ENCODE measurements at regions not wholly inside any gene's neighbourhood (a gene's known extent, or its start where the extent isn't known, plus 50 kb on each side); places are given as distances from the start of the nearest gene placed in this dataset.
"Not testable (repeated sequence)": the region's sequence is repeated elsewhere in the genome, so short reads cannot be mapped to it uniquely, and the experiment has no call there.

DNA sequence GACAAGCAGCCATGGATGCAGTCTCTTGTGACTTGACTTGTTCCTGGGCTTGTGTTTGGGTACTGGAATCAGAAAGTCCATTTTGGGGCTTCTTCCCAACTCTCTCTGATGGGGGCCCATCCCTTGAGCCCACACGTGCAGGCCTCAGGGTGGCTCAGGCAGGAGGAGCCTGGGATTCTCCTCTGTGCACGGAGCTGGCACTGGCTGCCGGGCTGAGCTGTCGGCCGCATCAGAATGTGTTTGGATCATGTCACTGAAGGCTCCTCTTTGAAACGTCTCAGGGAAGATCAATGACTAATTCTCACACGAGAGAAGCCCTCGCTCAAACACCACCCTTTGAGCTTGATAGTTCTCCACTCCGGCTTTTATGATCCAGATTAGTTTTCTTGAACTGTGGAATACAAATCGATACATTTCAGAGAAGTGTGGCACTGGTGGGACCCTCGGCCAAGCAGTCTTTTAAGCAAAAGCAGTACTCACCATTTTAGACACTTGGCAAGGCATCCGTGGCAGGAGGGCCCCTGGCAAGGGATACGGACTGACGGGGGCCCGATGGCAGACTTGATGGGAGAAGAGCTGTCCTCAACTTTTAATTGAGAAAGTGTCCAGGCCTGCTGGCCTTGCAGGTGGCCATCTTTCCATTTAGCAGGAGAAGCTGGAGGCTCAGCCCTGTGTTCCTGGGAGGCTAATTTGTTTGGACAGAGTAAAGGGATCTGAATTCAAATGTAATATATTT lies 220.7 kb upstream of the C1orf174 start:
- no peak for DNase-seq (ENCODE audit: low spot score)

DNA sequence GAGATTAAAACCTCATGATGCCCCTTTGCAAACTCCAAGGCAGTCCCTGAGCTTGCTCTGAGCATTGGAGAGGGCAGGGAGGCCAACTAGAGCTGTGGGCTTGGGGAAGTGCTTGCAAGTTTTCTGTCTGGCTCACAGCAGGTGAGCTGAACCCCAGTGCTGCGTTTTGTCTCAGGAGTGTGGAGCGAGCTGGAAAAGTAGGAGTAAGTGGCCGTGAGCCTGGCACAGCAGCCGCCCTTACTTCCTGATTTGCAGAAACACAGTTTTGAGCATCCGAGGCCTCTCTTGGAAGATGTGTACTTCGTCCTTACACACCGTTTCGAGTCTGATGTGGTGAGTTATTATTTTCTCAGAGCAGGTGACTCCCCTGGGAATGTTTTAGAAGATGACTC lies 221.2 kb upstream of the C1orf174 start:
- DNase-seq (ENCODE audit: low spot score) = no peak

DNA sequence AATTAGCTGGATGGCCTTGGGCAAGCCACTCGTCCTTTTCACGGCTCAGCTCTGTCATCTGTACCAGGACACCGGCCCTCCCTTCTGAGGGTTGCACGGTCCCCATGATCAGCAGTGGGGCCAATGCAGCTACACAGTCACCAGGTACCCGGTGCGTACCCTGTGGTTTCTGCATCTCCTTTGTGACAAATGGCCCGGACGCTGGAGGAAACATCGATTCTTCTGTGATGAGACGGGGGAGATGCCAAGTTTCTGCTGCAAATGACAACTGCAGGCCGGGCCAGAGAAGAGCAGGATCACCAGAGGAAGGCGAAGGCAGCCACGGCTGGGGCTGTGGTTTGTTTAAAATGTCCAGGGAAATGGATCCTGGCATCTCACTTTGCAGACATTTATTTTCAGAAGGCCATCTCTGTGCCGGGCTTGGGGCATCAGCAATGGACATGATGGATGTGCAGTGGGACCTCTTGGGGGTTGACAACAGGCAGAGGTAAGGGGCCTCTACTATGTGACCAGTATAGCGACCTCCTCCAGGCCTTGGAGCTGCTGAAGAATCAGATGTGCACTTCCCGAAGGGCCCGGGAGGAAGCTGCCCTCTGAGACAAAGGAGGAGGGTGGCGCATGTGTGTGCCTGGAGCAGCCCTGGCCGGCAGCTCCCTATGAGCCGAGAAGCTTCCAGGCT lies 221.9 kb upstream of the C1orf174 start:
- no peak for DNase-seq (ENCODE audit: low spot score)

DNA sequence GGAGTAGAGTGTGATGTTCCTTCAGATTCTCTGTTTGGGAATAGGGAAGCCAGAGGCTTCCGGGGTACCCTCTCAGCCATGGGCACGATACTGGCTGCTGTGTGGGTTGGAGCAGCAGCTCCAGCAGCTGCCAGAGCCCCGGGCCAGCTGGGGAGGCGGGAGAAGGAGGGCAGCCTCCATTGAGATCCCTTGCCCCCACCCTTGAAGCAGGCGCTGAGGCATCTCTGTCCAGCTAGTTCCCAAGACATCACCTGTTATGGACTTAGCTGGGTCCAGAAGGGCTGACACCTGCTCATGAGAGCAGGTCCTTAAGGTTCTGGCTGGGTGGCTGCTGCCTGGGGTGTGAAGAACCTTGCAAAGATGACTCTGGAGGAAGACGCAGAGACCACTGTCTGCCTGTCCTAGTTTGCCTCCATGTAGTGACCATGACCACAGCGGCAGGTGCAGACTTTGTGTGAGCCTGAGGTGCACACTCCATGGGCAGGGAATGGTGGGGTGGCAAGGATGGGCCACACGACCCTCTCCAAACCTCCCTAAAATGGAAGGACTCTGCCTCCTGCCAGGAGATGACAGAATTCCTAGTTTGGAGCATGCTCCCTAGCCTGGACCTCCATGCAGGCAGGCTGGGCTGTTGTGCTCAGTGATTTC lies 222.6 kb upstream of the C1orf174 start:
- DNase-seq (ENCODE audit: low spot score) = no peak

DNA sequence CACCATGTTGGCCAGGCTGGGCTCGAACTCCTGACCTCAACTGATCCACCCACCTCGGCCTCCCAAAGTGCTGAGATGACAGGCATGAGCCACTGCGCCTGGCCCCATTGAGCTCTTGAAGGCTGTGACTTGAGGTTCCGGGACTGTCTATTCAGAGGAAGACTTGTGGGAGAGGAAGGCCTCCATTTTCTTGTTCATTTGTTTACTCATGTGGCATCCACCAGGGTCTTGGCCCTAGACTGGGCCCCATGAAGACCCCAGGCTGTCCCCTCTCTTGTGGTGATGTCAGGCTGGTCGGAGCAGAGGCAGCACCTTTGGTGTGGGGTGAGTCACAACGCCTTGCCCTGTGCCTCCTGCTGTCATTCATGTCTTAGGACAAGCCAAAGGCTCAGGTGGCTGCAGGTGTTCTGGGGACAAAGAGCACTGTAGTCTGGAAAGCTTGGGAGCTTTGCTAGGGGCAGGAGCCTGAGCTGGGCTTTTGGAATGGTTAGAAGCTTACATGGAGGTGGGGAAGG lies 224.6 kb upstream of the C1orf174 start:
- DNase-seq (ENCODE audit: low spot score) = no peak

DNA sequence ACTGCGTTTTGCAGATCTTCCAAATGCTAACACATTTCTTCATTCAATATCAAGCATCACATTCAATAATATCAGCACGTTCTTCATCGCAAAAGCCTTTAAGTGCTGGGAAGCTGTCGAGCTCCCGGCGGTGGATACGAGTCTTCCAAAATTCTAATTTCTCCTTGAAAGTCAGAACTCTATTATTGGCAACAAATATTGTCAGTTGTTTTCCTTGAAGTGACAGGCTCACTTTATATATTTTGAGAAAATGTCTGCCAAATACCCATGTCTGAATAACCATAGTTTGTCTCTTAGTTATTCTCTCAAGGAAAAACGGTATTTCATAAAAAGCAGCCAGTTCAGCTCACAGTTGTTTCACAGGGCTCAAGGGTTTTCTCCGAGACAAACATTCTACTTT lies 226.2 kb upstream of the C1orf174 start:
- no peak for DNase-seq (ENCODE audit: low spot score)

DNA sequence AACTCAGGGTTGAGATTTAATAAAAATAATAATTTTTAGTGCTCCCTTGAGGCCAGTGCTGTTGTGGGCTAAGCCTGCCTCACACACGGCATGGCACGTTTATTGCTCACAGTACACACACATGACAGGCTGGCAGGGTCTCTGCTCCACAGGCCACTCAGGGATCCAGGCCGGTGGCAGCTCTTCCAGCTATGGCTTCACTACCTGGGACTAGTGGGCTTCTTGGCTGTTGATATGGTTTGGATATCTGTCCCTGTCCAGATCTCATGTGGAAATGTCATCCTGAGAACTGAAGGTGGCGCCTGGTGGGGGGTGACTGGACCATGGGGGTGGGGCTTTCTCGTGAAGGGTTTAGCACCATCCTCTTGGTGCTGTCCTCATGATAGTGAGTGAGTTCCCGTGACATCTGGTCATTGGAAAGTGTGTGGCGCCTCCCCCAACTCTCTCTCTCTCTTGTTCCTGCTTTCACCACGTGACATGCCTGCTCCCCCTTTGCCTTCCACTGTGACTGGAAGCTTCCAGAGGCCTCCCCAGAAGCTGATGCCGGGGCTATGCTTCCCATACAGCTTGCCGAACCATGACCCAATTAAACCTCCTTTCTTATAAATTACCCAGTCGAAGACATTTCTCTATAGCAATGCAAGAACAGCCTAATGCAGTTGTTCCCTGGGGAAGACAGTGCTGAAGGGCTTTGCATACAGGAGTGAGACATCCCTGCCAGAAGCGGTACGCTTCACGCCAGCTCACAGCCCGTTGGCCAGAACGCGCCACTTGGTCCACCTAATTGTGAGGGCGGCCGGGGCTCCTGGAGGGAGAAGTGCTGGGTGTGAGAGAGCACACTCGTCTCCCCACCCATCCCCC lies 226.9 kb upstream of the C1orf174 start:
- no peak for DNase-seq (ENCODE audit: low spot score)

DNA sequence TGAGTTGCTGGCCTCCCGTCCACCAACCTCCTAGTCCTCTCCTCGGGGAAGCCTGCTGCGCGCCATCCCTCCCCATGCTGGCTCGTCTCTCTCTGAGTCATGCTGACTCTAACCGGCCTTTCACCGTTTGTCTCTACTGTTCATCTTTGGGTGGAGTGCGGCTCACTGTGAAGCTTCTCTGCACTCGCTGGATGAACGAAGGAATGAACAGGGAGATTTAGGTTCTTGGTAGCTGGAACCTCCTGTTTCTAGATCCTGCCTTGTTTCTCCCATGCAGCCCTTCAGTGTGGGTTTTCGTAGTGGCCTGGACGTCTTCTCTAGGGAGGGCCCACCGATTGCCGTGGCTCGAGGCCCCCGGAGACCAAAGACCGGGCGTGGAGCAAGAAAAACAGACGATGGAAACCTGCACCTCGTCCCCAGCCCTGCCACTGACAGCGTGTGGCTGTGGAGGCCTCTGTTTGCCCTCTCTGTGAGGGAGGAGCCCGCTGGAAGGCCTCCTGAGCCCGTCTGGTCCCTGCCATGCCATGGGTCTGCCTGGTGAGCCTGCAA lies 227.6 kb upstream of the C1orf174 start:
- DNase-seq (ENCODE audit: low spot score) = no peak

DNA sequence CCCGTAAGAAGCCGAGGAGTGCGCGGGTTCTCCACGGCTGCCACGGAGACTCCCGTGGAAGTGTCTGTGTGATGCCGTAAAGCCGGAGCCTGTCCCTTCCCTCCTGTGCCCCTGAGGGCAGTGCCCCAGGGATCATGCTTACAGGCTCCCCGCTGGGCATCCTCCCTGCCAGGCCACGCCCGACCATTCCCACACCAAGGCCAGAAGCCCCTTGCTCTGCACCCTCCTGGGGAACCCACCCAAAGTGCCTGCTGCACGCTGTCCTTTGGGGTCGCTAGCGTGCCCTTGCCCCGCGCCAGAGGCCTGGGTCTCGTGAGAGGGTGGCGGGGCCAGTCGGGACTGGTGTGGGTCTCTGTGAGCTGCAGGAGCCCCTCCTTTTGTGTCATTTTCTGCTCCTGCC lies 228.5 kb upstream of the C1orf174 start:
- DNase-seq (ENCODE audit: low spot score) = no peak

DNA sequence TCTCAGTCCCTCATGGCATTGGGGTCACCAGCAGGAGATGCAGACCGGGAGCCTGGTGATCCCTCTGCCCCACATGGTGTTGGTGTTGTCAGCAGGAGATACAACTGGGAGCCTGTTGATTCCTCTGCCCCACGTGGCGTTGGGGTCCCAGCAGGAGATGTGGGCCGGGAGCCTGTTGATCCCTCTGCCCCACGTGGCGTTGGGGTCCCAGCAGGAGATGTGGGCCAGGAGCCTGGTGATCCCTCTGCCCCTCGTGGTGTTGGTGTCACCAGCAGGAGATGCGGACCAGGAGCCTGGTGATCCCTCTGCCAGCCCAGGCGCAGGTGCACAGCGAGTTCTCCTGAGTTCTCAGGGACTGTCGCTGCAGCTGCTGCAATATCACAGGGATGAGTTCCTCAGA lies 229.6 kb upstream of the C1orf174 start:
- no peak for DNase-seq (ENCODE audit: low spot score)

DNA sequence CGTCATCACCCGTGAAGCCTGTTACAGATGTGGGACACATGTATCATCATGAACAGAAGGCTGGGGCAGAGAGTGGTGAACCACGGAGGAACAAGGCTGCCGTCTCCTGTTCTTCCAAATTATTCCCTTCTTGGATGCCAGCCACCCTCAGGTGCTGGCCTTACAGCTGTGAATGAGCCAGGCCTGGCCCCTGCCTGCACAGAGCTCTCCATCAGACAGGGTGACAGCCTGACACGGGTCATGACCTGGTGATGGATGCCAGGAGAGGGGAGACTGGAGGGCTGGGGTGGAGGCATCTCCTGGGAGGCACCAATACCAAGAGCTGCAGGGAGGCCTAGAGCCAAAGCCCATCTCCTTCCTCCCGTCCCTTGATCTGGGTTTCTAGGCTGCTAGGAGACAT lies 230.0 kb upstream of the C1orf174 start:
- DNase-seq (ENCODE audit: low spot score) = no peak

DNA sequence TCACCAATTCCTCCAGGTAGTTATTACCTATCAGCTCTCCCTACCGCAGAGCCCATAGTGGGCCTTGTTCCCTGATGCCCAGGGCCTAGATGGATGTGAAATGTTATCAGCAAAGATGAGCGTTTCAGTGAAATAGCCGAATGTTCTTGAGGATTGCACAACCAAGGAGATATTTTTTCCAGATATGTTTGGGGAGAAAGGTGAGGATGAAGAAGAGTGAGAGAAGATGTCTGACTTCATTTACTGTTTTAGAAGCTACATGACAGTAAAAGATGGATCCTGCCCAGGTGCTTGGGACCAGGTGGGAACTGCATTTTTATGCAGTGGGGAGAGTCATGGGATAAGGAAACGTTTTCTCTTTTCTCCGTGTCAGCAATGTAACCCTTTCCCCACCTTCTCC lies 231.7 kb upstream of the C1orf174 start:
- DNase-seq (ENCODE audit: low spot score) = no peak

DNA sequence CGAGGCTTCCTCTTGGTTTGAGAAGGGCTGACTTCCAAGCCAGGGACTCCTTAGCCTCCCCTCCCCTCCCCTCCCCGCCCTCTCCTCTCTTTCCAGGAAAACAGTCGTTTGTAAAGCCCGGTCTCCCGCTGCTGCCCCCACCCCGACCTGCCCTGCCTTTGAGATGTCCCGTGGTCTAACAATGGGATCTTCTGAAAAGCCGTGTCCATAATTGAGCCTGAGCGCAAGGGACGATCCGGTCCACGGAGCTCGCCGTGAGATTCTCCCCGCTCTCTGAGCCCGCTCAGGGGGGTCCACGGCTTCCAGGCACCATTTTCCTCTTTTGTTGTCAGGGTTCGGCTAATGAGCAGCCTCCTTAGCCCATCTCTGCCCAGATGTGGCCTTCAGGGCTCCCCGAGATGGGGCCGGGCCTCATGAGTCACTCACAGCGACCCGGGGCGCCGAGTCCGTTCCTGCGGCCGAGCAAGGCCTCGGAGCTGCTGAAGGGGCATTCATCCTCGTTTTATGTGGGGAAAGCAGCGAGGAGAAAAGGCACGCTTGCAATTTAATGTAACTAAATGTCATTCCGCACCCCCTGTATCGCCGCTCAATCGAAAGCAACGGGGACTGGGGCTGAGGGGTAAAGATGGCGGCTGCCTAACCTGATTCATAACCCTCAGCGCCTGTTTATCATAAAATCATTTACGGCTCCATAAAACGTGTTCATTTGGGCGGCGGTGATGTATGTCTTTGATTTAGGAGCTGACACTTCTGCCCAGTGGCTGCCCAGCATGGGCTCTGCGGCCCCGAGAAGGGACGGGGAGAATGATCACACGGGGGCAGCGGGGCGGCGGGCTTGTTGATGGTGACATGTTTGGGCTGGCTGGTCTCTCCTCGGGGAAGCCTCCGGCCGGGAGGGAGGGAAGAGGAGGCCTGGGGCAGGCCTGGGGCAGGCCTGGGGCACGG lies 232.6 kb upstream of the C1orf174 start:
- DNase-seq (ENCODE audit: low spot score) = no peak

DNA sequence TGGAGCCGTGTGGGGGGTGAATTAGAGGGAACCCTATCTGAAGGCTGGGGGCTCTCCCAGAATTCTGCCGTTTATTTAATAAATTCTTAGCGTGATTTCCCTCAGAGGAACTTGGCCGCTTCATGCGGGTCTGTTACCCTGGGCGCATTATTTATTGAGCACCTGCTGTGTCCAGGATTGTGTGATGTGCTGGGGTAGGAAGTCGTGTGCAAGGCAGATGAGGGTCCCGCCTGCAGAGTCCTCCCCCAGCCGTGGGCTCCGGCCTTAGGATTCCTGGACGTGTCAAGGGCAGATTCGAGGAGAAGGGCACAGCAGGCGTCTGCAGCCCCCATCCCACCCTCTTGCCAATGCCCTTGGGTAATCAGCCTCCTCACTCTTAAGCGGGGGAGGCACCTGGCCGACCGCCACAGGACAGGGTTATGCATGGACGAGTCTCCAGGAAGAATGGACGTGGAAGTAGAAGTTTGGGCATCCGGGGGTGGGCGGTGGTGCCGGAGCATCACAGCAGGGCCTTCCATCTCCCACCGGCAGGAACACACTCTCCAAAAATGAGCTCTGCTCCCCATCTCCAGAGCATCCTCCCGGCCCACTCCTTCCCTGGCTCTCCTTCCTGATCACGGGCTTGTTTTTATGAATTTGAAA lies 233.3 kb upstream of the C1orf174 start:
- DNase-seq (ENCODE audit: low spot score) = no peak

DNA sequence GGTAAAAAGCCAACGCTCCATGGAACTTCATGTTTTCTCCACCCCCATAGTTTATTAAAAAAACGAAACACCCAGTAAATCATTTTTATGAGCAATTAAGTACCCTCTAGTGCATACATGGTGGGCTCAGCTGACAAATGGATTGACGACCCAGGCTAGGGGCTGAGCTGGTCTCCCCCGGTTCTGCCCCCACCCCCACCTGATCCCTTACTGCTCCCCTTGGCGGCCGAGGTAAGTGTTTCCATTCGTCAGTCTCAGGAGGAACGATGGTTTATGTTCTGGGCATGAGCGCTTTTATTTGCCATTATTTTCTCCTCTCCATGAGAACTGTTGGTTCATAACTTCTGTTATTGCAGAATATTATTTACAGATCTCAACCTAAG lies 233.9 kb upstream of the C1orf174 start:
- DNase-seq (ENCODE audit: low spot score) = no peak

DNA sequence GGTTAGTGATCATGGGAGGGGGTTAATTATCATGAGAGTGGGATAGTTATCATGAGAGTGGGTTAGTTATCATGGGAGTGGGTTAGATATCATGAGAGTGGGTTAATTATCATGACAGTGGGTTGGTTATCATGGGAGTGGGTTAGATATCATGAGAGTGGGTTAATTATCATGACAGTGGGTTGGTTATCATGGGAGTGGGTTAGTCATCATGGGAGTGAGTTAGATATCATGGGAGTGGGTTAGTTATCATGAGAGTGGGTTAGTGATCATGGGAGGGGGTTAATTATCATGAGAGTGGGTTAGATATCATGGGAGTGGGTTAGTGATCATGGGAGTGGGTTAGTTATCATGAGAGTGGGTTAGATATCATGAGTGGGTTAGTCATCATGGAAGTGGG lies 235.8 kb upstream of the C1orf174 start:
- DNase-seq (ENCODE audit: low spot score) = not testable (repeated sequence)

DNA sequence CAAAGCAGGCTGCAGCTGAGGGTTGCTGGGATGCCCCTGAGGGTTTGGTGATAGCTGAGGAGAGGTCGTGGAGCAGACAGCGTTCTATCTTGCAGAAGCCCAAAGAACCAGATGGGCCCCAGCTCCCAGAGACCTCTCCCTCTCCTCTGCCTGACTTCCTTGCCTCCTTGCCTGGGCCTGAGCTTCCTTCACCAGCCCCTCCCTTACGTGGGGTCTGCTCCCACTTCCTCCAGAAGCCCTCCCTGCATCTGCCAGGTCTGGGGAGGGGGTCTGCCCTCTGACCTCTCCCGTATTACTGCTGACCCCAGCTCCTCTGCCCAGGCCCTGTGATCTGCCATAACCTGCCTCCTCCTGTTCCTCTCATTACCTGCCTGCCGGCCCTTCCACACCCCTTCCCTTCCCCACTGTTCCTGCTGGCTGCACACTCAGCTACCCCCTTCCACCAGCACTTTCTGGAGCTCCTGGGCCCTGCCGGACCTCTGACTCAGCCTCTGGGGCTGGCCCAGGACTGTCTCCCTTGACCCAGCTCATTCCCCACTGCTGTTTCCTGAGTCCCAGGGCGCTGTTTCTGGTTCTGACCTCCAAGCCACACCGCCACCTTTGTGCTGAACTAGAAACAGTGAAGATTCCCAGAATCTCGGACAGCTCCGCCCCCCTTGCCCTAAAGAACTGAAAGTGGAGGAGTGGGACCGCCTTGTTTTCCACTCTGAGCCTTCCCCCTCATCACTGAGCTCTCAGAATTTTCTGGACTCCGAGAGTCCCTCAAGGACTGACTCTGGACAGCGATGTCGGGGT lies 237.7 kb upstream of the C1orf174 start:
- DNase-seq (ENCODE audit: low spot score) = no peak

DNA sequence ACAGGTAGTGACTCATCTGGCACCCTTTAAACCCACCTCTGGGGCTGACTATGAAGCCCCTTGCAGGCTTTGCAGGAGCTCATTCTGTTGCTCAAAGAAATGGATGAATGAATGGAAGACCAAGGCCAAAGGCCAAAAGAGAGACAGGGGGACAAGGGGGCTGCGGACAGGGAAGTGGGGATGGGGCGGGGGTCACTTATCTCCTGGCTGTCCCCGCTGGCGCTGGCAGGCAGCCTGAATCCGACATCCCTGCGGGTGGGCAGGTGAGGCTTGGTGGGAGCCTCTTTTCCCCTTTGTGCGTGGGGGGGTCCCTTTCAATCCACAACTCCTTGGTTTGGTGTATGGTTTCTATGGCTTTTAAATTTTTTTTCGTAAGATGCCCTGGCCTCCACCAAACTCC lies 239.6 kb upstream of the C1orf174 start:
- no peak for DNase-seq (ENCODE audit: low spot score)

DNA sequence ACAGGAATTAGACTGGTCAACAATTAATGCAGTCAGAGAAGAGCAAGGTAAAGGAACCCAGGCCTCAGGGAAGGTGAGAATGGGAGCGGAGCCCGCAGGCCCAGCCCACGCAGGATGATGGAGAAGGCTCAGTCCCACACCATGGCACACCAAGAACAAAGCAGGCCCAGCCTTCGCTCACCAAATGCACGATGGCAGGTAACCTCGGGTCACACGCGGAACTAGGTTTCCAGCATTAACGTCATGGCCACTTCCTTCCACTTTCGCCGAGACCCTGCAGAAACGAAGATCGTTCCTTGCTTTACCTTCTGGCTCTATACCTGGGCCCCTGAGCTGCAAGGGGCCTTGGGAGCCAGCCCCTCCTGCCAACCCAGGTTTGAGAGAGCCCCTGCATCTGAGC lies 240.2 kb upstream of the C1orf174 start:
- DNase-seq (ENCODE audit: low spot score) = no peak

DNA sequence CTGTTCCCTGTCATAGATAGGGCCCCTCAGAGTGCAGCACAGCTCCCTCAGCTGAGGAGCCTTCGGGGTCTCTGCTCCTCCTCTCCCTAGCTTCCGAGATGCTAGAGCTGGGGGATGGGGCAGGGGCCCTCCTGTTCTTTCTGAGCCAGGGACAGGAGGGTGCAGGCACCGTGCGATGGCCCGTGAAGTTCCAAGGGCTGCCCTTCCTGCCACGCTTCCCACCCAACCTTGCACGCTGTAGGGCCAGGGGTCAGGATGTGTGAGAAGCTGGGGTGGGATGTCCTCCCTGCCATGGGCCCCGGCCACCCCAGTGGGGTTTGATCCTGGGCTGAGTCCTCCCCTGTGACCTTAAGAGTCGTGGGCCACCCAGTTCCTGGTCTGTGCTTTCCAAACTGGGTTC lies 240.7 kb upstream of the C1orf174 start:
- DNase-seq (ENCODE audit: low spot score) = no peak
